Parathyroid adenoma (tissue), 2 donors: ENCODE measurements at regions not wholly inside any gene's neighbourhood (a gene's known extent, or its start where the extent isn't known, plus 50 kb on each side); places are given as distances from the start of the nearest gene placed in this dataset.

Source experiments
- H2AFZ ChIP-seq: fragments of 300-600 bp; sonication (generic); one replicate; pipeline ENCODE4 v1.7.0; 2017; ENCODE audit warnings: antibody characterized with exemption, mild to moderate bottlenecking
- H3K27ac ChIP-seq: fragments of 300-600 bp; sonication (generic); one replicate; pipeline ENCODE4 v1.7.0; 2017
- H3K27me3 ChIP-seq: fragments of 300-600 bp; sonication (generic); one replicate; pipeline ENCODE4 v1.7.0; 2017; ENCODE audit warnings: low read length; ENCODE audit not compliant: control insufficient read depth, insufficient read depth
- H3K36me3 ChIP-seq: fragments of 300-600 bp; sonication (generic); one replicate; pipeline ENCODE4 v1.7.0; 2017; ENCODE audit warnings: low read length; ENCODE audit not compliant: control insufficient read depth, insufficient read depth
- H3K4me1 ChIP-seq: fragments of 300-600 bp; sonication (generic); one replicate; pipeline ENCODE4 v1.7.0; 2017; ENCODE audit warnings: control low read depth
- H3K4me2 ChIP-seq: fragments of 300-600 bp; sonication (generic); one replicate; pipeline ENCODE4 v1.7.0; 2017; ENCODE audit warnings: low read length
- H3K4me3 ChIP-seq: fragments of 300-600 bp; sonication (generic); one replicate; pipeline ENCODE4 v1.7.0; 2017; ENCODE audit warnings: low read depth, low read length
- H3K79me2 ChIP-seq: fragments of 300-600 bp; sonication (generic); one replicate; pipeline ENCODE4 v1.7.0; 2017; ENCODE audit warnings: control low read depth
- H3K9ac ChIP-seq: fragments of 300-600 bp; sonication (generic); one replicate; pipeline ENCODE4 v1.7.0; 2017; ENCODE audit warnings: mild to moderate bottlenecking
- H3K9me3 ChIP-seq: fragments of 300-600 bp; sonication (generic); one replicate; pipeline ENCODE4 v1.7.0; 2017; ENCODE audit warnings: low read length; ENCODE audit not compliant: control insufficient read depth
- CTCF ChIP-seq: fragments of 300-600 bp; sonication (generic); IDR thresholded peaks from one replicate; pipeline ENCODE4 v1.7.0; 2017; ENCODE audit warnings: antibody characterized with exemption, mild to moderate bottlenecking
- donor health status: primary hyperparathyroidism.

- Histone ChIP-seq H3K36me3 (no peaks in the 10 kb centered on the region), H3K4me1 (no peaks in the 10 kb centered on the region), H3K79me2 (no peaks in the 10 kb centered on the region), H3K4me3 (no peak overlapping the region), H3K27ac (no peak overlapping the region), H3K27me3 (no peaks in the 10 kb centered on the region), H3K9ac (no peak overlapping the region), H3K9me3 (no peaks in the 10 kb centered on the region), H2AFZ (no peak overlapping the region), H3K4me2 (no peak overlapping the region)
- no peak for TF ChIP-seq CTCF
These were observed 358.0 kb downstream of the HRH4 start for GRCh38 chr18:24818441-24818840.

GRCh38 chr18:24819141-24819890 is 358.9 kb downstream of the HRH4 start:
- no peaks in the 10 kb centered on the region for H3K79me2 ChIP-seq
- H3K4me2 ChIP-seq, result no peak overlapping the region
- H3K4me1 ChIP-seq, result no peaks in the 10 kb centered on the region
- no peak overlapping the region for H3K4me3 ChIP-seq
- no peak overlapping the region for H3K27ac ChIP-seq
- TF ChIP-seq CTCF, result no peak
- no peak overlapping the region for H3K9ac ChIP-seq
- H3K9me3 ChIP-seq, result no peaks in the 10 kb centered on the region
- H3K36me3 ChIP-seq, result no peaks in the 10 kb centered on the region
- no peak overlapping the region for H2AFZ ChIP-seq
- H3K27me3 ChIP-seq, result no peaks in the 10 kb centered on the region

DNA sequence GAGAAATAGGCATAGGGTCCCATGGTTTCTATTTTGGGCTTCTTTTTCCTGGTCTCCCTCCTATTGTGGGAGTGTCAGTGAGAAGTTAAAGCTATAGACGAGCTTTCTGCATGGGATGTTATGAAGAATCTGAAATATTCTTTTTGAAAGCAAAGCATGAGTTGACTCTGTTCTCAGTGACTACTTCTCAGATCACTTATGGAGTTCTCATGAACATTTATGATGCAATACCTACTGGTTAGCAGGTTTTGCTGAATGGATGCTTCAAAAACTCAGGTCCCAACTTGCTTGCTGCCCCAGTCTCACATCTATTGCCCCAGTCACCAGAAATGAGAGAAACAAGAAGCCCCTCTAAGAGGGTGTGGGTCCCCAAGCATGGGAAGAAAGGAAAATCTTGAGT is 365.0 kb downstream of the HRH4 start:
- H3K27me3 ChIP-seq, result no peaks in the 10 kb centered on the region
- H3K4me2 ChIP-seq, result no peak overlapping the region
- no peaks in the 10 kb centered on the region for H3K79me2 ChIP-seq
- H3K27ac ChIP-seq, result no peak overlapping the region
- no peaks in the 10 kb centered on the region for H3K9me3 ChIP-seq
- H3K9ac ChIP-seq, result no peak overlapping the region
- no peak for TF ChIP-seq CTCF
- no peaks in the 10 kb centered on the region for H3K36me3 ChIP-seq
- H3K4me1 ChIP-seq, result no peaks in the 10 kb centered on the region
- no peak overlapping the region for H2AFZ ChIP-seq
- H3K4me3 ChIP-seq, result no peak overlapping the region

GRCh38 chr18:24826605-24827004 is 366.2 kb downstream of the HRH4 start:
- H3K27ac ChIP-seq, result no peak overlapping the region

More at GRCh38 chr18:24826605-24827004, 366.2 kb downstream of the HRH4 start:
- Histone ChIP-seq H3K4me2 (no peak overlapping the region), H2AFZ (no peak overlapping the region), H3K9me3 (no peaks in the 10 kb centered on the region), H3K27me3 (no peaks in the 10 kb centered on the region), H3K4me1 (no peaks in the 10 kb centered on the region), H3K4me3 (no peak overlapping the region), H3K9ac (no peak overlapping the region), H3K36me3 (no peaks in the 10 kb centered on the region), H3K79me2 (no peaks in the 10 kb centered on the region)
- TF ChIP-seq CTCF, result no peak
